ENCODE measurements at regions not wholly inside any gene's neighbourhood (a gene's known extent, or its start where the extent isn't known, plus 50 kb on each side); places are given as distances from the start of the nearest gene placed in this dataset.

- no TSS peak for BruUV-seq (replicated peaks)
- no peak overlapping the region for H3K4me3 Mint-ChIP-seq (ENCODE audit: unreplicated experiment)
- no peak overlapping the region for H3K27ac Mint-ChIP-seq (ENCODE audit: low read depth, unreplicated experiment)
- TF ChIP-seq CTCF (IDR thresholded peaks at IDR 0.05; ENCODE audit: unreplicated experiment) = no peak
- intact Hi-C loops (cut with micrococcal nuclease) = no loop called here
- ChIA-PET CTCF (interaction anchor here (1.4 kb wide), 1 partner anchor 11 kb away, joined by 3 read pairs; no protein-coding TSS in a partner anchor), POLR2A (no interaction called here)
- H3K36me3 Mint-ChIP-seq (ENCODE audit: insufficient read depth, unreplicated experiment) = no peaks in the 10 kb centered on the region
- no peak for DNase-seq (ENCODE audit: unreplicated experiment)
- H3K4me1 Mint-ChIP-seq (ENCODE audit: insufficient read depth, unreplicated experiment) = no peaks in the 10 kb centered on the region
- no peaks in the 10 kb centered on the region for H3K9me3 Mint-ChIP-seq (ENCODE audit: unreplicated experiment)
- no peaks in the 10 kb centered on the region for H3K27me3 Mint-ChIP-seq (ENCODE audit: insufficient read depth, unreplicated experiment)
Observed at GRCh38 chr13:55990631-55991030, 1150.1 kb upstream of the PRR20A start.

GRCh38 chr13:55991666-55992065, 1149.1 kb upstream of the PRR20A start:
- Mint-ChIP-seq H3K4me3 (ENCODE audit: unreplicated experiment) (no peak overlapping the region), H3K9me3 (ENCODE audit: unreplicated experiment) (no peaks in the 10 kb centered on the region), H3K36me3 (ENCODE audit: insufficient read depth, unreplicated experiment) (no peaks in the 10 kb centered on the region), H3K27ac (ENCODE audit: low read depth, unreplicated experiment) (no peak overlapping the region), H3K27me3 (ENCODE audit: insufficient read depth, unreplicated experiment) (no peaks in the 10 kb centered on the region), H3K4me1 (ENCODE audit: insufficient read depth, unreplicated experiment) (no peaks in the 10 kb centered on the region)
- intact Hi-C loops (cut with micrococcal nuclease) = no loop called here
- BruUV-seq (replicated peaks) = no TSS peak
- ChIA-PET POLR2A (no interaction called here), CTCF (interaction anchor here (1.4 kb wide), 1 partner anchor 10 kb away, joined by 3 read pairs; no protein-coding TSS in a partner anchor)
- no peak for DNase-seq (ENCODE audit: unreplicated experiment)
- TF ChIP-seq CTCF (IDR thresholded peaks at IDR 0.05; ENCODE audit: unreplicated experiment) = no peak

GRCh38 chr13:55992145-55992544, 1148.6 kb upstream of the PRR20A start:
- Mint-ChIP-seq H3K27me3 (ENCODE audit: insufficient read depth, unreplicated experiment) (no peaks in the 10 kb centered on the region), H3K4me3 (ENCODE audit: unreplicated experiment) (no peak overlapping the region), H3K4me1 (ENCODE audit: insufficient read depth, unreplicated experiment) (no peaks in the 10 kb centered on the region), H3K36me3 (ENCODE audit: insufficient read depth, unreplicated experiment) (no peaks in the 10 kb centered on the region), H3K9me3 (ENCODE audit: unreplicated experiment) (no peaks in the 10 kb centered on the region), H3K27ac (ENCODE audit: low read depth, unreplicated experiment) (no peak overlapping the region)
- no peak for TF ChIP-seq CTCF (IDR thresholded peaks at IDR 0.05; ENCODE audit: unreplicated experiment)
- no peak for DNase-seq (ENCODE audit: unreplicated experiment)
- no TSS peak for BruUV-seq (replicated peaks)
- intact Hi-C loops (cut with micrococcal nuclease) = no loop called here
- POLR2A ChIA-PET = no interaction called here
- CTCF ChIA-PET = interaction anchor here (1.4 kb wide), 1 partner anchor 9 kb away, joined by 3 read pairs; no protein-coding TSS in a partner anchor

GRCh38 chr13:55999709-56000108, 1141.0 kb upstream of the PRR20A start:
- H3K4me3 Mint-ChIP-seq (ENCODE audit: unreplicated experiment) = no peak overlapping the region
- H3K36me3 Mint-ChIP-seq (ENCODE audit: insufficient read depth, unreplicated experiment) = no peaks in the 10 kb centered on the region
- CTCF ChIA-PET = interaction anchor here (0.5 kb wide), 1 partner anchor 428 kb away, joined by 3 read pairs; no protein-coding TSS in a partner anchor
- TF ChIP-seq CTCF (IDR thresholded peaks at IDR 0.05; ENCODE audit: unreplicated experiment) = no peak
- POLR2A ChIA-PET = no interaction called here
- no peaks in the 10 kb centered on the region for H3K27me3 Mint-ChIP-seq (ENCODE audit: insufficient read depth, unreplicated experiment)
- H3K9me3 Mint-ChIP-seq (ENCODE audit: unreplicated experiment) = peaks cover 14% of the 10 kb centered on the region
- no peak overlapping the region for H3K27ac Mint-ChIP-seq (ENCODE audit: low read depth, unreplicated experiment)
- H3K4me1 Mint-ChIP-seq (ENCODE audit: insufficient read depth, unreplicated experiment) = no peaks in the 10 kb centered on the region
- peak; percentile 17 for DNase-seq (ENCODE audit: unreplicated experiment)
- intact Hi-C loops (cut with micrococcal nuclease) = no loop called here
- no TSS peak for BruUV-seq (replicated peaks)

Measured in MCF 10A (cell line).